ENCODE measurements at regions not wholly inside any gene's neighbourhood (a gene's known extent, or its start where the extent isn't known, plus 50 kb on each side); places are given as distances from the start of the nearest gene placed in this dataset.

DNA sequence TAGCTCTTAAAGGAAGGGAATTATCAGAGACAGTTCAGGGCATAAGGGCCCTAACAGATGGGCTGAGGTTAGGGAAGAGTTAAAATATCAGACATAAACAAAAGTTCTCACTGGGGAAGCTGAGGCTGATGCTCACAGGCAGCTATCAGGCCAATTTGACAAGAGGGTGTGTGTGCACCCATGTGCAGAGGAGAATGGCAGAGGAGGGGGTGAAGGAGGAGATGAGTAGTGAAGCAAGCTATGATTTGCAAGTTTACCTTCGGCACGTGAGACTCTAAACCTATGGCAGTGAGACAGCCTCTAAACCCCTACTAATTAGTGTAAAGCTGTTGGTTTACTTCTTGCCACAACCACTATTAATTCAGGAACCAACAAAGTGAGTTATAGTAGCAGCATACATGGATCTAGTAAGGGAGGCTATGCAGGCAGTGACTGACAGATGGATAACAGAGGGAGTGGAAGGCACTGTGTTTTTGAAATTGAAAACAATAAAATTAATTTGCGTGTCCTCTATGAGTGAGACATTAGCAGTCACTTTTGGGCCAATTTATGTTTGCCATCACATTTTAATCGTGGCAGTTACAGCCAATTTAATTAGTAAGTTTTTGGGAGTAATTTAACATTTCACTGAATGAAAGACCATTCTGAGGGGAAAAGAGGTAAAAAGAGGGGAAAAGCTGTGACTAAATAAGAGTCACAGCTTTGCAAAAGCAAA lies 99.6 kb upstream of the HTR2A start:
- no peak for DNase-seq (ENCODE audit: low read depth)
- H3K4me3 ChIP-seq (replicated peaks; ENCODE audit: low read depth, low read length), result no peak overlapping the region
- no peak for TF ChIP-seq CTCF (IDR thresholded peaks at IDR 0.05; ENCODE audit: low read length, missing control alignments)

GRCh38 chr13:46995874-46996273 lies 99.0 kb upstream of the HTR2A start:
- no peak for DNase-seq (ENCODE audit: low read depth)
- H3K4me3 ChIP-seq (replicated peaks; ENCODE audit: low read depth, low read length), result no peak overlapping the region
- TF ChIP-seq CTCF (IDR thresholded peaks at IDR 0.05; ENCODE audit: low read length, missing control alignments), result no peak

DNA sequence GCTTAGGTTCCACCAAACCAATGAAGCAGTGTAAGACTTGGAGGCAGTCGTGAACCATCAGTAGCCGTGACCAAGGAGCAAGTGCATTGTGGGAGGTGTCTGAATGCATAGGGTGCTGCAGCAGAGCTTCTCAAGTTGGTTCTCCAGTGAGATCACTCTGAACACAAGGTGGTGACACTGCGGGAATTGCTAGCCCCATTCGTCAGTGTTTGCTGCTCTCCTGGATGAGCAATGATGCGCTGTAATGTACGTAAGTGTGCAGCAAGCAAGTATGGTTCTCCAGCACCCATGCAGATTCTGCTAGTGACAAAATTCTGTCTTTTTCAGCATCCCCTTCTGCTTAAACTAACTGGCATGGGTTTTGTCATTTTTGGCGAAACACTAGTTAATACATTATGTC lies 97.6 kb upstream of the HTR2A start:
- DNase-seq (ENCODE audit: low read depth), result no peak
- H3K4me3 ChIP-seq (replicated peaks; ENCODE audit: low read depth, low read length), result no peak overlapping the region

DNA sequence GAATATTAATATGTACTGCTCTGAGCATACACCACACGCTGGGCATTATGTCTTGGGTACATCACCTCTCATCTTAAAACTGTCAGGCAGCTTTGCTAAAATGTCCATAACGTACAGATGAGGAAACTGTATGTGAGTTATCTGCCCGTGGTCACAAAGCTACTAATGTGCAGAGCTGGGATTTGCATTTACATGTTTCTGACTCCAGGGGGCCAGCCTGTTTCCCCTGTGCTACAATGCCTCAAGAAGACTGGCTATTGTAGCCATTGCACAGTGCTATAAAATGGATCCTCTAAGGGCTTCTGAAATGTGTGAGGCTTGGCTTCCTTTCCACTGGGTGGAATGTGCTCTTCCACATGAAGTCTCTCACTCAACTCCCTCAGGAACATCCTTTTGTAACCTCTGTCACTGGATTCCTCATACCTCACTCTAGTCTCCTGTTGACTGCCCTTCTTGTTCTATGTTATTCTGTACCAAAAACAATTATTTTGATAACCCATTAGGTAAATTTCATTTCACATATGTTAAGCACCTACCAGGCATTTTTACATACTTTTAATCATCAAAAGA lies 95.6 kb upstream of the HTR2A start:
- DNase-seq (ENCODE audit: low read depth), result peak; percentile 46

More for the DNA sequence above, 97.6 kb upstream of the HTR2A start:
- no peak for TF ChIP-seq CTCF (IDR thresholded peaks at IDR 0.05; ENCODE audit: low read length, missing control alignments)

GRCh38 chr13:46983881-46984280 lies 87.0 kb upstream of the HTR2A start:
- DNase-seq (ENCODE audit: low read depth), result peak; percentile 28

More for the DNA sequence above, 95.6 kb upstream of the HTR2A start:
- H3K4me3 ChIP-seq (replicated peaks; ENCODE audit: low read depth, low read length), result no peak overlapping the region
- TF ChIP-seq CTCF (IDR thresholded peaks at IDR 0.05; ENCODE audit: low read length, missing control alignments), result peak; percentile 54

GRCh38 chr13:46982856-46983582 lies 86.2 kb upstream of the HTR2A start:
- TF ChIP-seq CTCF (IDR thresholded peaks at IDR 0.05; ENCODE audit: low read length, missing control alignments), result no peak
- DNase-seq (ENCODE audit: low read depth), result no peak
- no peak overlapping the region for H3K4me3 ChIP-seq (replicated peaks; ENCODE audit: low read depth, low read length)

More at GRCh38 chr13:46983881-46984280, 87.0 kb upstream of the HTR2A start:
- no peak for TF ChIP-seq CTCF (IDR thresholded peaks at IDR 0.05; ENCODE audit: low read length, missing control alignments)
- no peak overlapping the region for H3K4me3 ChIP-seq (replicated peaks; ENCODE audit: low read depth, low read length)
